Esophagus squamous epithelium (tissue), 5 donors: ENCODE measurements at regions not wholly inside any gene's neighbourhood (a gene's known extent, or its start where the extent isn't known, plus 50 kb on each side); places are given as distances from the start of the nearest gene placed in this dataset.

ENCODE experiments used
- DNase-seq: peaks from one replicate; lab custom pipeline; 2025; lab: John Stamatoyannopoulos, UW
- H3K27ac ChIP-seq, 4 donors: fragments of 200-600 bp; sonication (generic); one replicate each; pipeline ENCODE4 v1.5.1; 2016 to 2019; ENCODE audit warnings: mild to moderate bottlenecking in 1 of 4
- H3K27me3 ChIP-seq, 4 donors: fragments of 200-600 bp; sonication (generic); 1 replicate in 3 of 4; 2 replicates in 1 of 4; pipeline versions ENCODE4 v1.5.1 to v1.6.0; 2017 to 2021; ENCODE audit warnings: antibody characterized with exemption in 1 of 4
- H3K36me3 ChIP-seq, 3 donors: fragments of 200-600 bp; sonication (generic); one replicate each; pipeline ENCODE4 v1.5.1; 2016 to 2019
- H3K4me1 ChIP-seq, 3 donors: fragments of 200-600 bp; sonication (generic); one replicate each; pipeline ENCODE4 v1.5.1; 2017 to 2019
- H3K4me3 ChIP-seq, 4 donors: fragments of 200-600 bp; sonication (generic); 1 replicate in 3 of 4; 2 replicates in 1 of 4; pipeline ENCODE4 v1.5.1; 2016 to 2019; ENCODE audit warnings: mild to moderate bottlenecking in 2 of 4, moderate library complexity in 1 of 4
- H3K9me3 ChIP-seq, 3 donors: fragments of 200-600 bp; sonication (generic); one replicate each; pipeline ENCODE4 v1.5.1; 2016 to 2019
- POLR2A ChIP-seq, 4 donors: fragments of 450-650 bp; IDR thresholded peaks; one replicate each; pipeline ENCODE4 v1.6.1; 2017; ENCODE audit warnings: antibody characterized with exemption in 4 of 4, mild to moderate bottlenecking in 4 of 4, moderate library complexity in 3 of 4
- WGBS, 2 donors: methylation state at CpG; one replicate each; pipeline ENCODE4 v1.1.5; 2018; 5-methylcytosine and 5-hydroxymethylcytosine counted together
- intact Hi-C: fragments of 100-400 bp; cut with DNase I; formaldehyde crosslinking; loops from one replicate; pipeline ENCODE4 v1.15.0; 2022
- TF ChIP-seq, protein P1 (sequence below), 6 experiments: fragments of 450-650 bp in 4 of 6; fragments of 200-600 bp in 2 of 6; sonication (generic) in 2 of 6; IDR thresholded peaks; one replicate each; pipeline ENCODE4 v1.5.1; 2016 to 2019; ENCODE audit warnings: antibody characterized with exemption in 6 of 6, mild to moderate bottlenecking in 4 of 6, moderate library complexity in 4 of 6
- donor health status: DM: yes; HTN: yes; CAD: no.

- TF ChIP-seq, protein P1, sequence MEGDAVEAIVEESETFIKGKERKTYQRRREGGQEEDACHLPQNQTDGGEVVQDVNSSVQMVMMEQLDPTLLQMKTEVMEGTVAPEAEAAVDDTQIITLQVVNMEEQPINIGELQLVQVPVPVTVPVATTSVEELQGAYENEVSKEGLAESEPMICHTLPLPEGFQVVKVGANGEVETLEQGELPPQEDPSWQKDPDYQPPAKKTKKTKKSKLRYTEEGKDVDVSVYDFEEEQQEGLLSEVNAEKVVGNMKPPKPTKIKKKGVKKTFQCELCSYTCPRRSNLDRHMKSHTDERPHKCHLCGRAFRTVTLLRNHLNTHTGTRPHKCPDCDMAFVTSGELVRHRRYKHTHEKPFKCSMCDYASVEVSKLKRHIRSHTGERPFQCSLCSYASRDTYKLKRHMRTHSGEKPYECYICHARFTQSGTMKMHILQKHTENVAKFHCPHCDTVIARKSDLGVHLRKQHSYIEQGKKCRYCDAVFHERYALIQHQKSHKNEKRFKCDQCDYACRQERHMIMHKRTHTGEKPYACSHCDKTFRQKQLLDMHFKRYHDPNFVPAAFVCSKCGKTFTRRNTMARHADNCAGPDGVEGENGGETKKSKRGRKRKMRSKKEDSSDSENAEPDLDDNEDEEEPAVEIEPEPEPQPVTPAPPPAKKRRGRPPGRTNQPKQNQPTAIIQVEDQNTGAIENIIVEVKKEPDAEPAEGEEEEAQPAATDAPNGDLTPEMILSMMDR (IDR thresholded peaks at IDR 0.05) = no peak
- no peak for TF ChIP-seq POLR2A (IDR thresholded peaks at IDR 0.05)
- WGBS, 2 donors = 49 to 53% methylated on average over 4 of the region's 4 CpGs
- Histone ChIP-seq H3K27me3 (no peaks in the 10 kb centered on the region), H3K9me3 (no peaks in the 10 kb centered on the region), H3K36me3 (no peaks in the 10 kb centered on the region), H3K4me3 (no peak overlapping the region), H3K27ac (no peak overlapping the region), H3K4me1 (no peaks in the 10 kb centered on the region)
- no peak for DNase-seq
- intact Hi-C loops = no loop called here
Observed at GRCh38 chr5:103374473-103374963, 116.0 kb downstream of the MACIR start.

GRCh38 chr5:103373597-103374472 is 115.3 kb downstream of the MACIR start:
- H3K9me3 ChIP-seq = no peaks in the 10 kb centered on the region
- no peaks in the 10 kb centered on the region for H3K4me1 ChIP-seq
- H3K27me3 ChIP-seq = no peaks in the 10 kb centered on the region
- intact Hi-C loops = no loop called here
- no peak for TF ChIP-seq POLR2A (IDR thresholded peaks at IDR 0.05)
- TF ChIP-seq, protein P1 (IDR thresholded peaks at IDR 0.05) = no peak
- H3K4me3 ChIP-seq = no peak overlapping the region
- no peaks in the 10 kb centered on the region for H3K36me3 ChIP-seq
- no peak for DNase-seq
- H3K27ac ChIP-seq = no peak overlapping the region
- WGBS, 2 donors = 41 to 66% methylated on average over 8 of the region's 9 CpGs

DNA sequence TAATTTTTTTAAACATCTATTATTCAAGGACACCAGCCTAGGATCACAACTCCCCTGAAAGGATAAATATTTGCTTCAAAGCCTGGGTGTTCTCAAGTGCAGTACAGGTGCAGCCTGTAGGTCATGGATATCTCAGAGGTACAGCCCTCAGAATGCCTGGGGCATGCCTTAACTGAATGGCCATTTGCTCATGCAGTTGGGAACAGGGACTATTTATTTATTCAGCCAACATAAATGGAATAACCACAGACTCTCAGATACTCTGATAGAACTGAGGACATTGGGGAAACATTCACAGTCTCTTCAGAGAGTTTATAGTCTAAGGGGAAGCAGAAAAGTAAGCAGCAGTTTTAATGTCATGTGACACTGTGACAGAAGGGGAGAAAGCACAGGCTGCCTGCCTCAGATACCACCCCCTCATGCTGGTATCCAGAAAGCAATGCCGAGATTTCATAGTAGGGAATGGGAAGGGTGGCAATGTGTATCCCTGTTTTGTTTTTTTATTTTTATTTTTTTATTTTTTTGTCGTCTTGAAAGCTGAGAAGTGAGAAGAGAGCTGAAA is 112.6 kb downstream of the MACIR start:
- TF ChIP-seq POLR2A (IDR thresholded peaks at IDR 0.05) = no peak
- TF ChIP-seq, protein P1 (IDR thresholded peaks at IDR 0.05) = no peak
- no peaks in the 10 kb centered on the region for H3K27me3 ChIP-seq
- no peaks in the 10 kb centered on the region for H3K36me3 ChIP-seq
- intact Hi-C loops = no loop called here
- no peak overlapping the region for H3K4me3 ChIP-seq
- DNase-seq = no peak
- no peaks in the 10 kb centered on the region for H3K9me3 ChIP-seq
- no peaks in the 10 kb centered on the region for H3K4me1 ChIP-seq
- no peak overlapping the region for H3K27ac ChIP-seq
- WGBS, 2 donors = 43 to 61% methylated on average over 2 of the region's 2 CpGs

GRCh38 chr5:103369125-103370120 is 110.9 kb downstream of the MACIR start:
- no peaks in the 10 kb centered on the region for H3K4me1 ChIP-seq
- no peak overlapping the region for H3K27ac ChIP-seq
- H3K4me3 ChIP-seq = no peak overlapping the region
- WGBS, 2 donors = 83 to 88% methylated on average over 2 of the region's 2 CpGs
- DNase-seq = no peak
- TF ChIP-seq, protein P1 (IDR thresholded peaks at IDR 0.05) = no peak
- TF ChIP-seq POLR2A (IDR thresholded peaks at IDR 0.05) = no peak
- intact Hi-C loops = no loop called here
- H3K9me3 ChIP-seq = no peaks in the 10 kb centered on the region
- H3K27me3 ChIP-seq = no peaks in the 10 kb centered on the region
- H3K36me3 ChIP-seq = no peaks in the 10 kb centered on the region
